GM12878 (cell line): ENCODE measurements at regions not wholly inside any gene's neighbourhood (a gene's known extent, or its start where the extent isn't known, plus 50 kb on each side); places are given as distances from the start of the nearest gene placed in this dataset.

ENCODE experiments used
- CBFB ChIP-seq: IDR thresholded peaks from 2 replicates; pipeline ENCODE4 v1.6.1; 2016; ENCODE audit warnings: antibody characterized with exemption, low read depth
- CTCF ChIP-seq, 3 experiments: IDR thresholded peaks in 2 of 3; conservative IDR thresholded peaks in 1 of 3; 2 replicates each; pipeline ENCODE4 v1.5.1; 2011; ENCODE audit warnings: low read depth in 3 of 3, low read length in 3 of 3, mild to moderate bottlenecking in 3 of 3, control low read depth in 2 of 3, moderate library complexity in 2 of 3, inconsistent platforms in 1 of 3, mixed read lengths in 1 of 3; ENCODE audit not compliant: control insufficient read depth in 2 of 3, insufficient read depth in 1 of 3; ENCODE audit errors: extremely low read depth in 1 of 3
- EZH2 ChIP-seq: IDR thresholded peaks from 2 replicates; pipeline ENCODE4 v1.6.1; 2012; ENCODE audit warnings: low read depth, mild to moderate bottlenecking, control low read depth, inconsistent platforms, low read length, borderline replicate concordance; ENCODE audit not compliant: control insufficient read depth
- MAX ChIP-seq: IDR thresholded peaks from 2 replicates; pipeline ENCODE4 v1.6.1; 2012; ENCODE audit warnings: low read depth, low read length, improper control_type of control experiment
- NR2F1 ChIP-seq: fragments of 450-650 bp; conservative IDR thresholded peaks from 2 replicates; pipeline ENCODE4 v1.6.1; 2017; ENCODE audit warnings: mild to moderate bottlenecking
- PAX5 ChIP-seq: IDR thresholded peaks from 2 replicates; pipeline ENCODE4 v1.6.1; 2011; ENCODE audit warnings: low read depth, low read length, borderline replicate concordance
- REST ChIP-seq: IDR thresholded peaks from 2 replicates; pipeline ENCODE4 v1.6.1; 2012; ENCODE audit warnings: mild to moderate bottlenecking, low read depth, low read length
- TCF7 ChIP-seq: IDR thresholded peaks from 2 replicates; pipeline ENCODE4 v1.6.1; 2014; ENCODE audit warnings: antibody characterized with exemption, borderline replicate concordance
- USF1 ChIP-seq: IDR thresholded peaks from 2 replicates; pipeline ENCODE4 v1.6.1; 2011; ENCODE audit warnings: borderline replicate concordance, low read depth, mild to moderate bottlenecking, moderate library complexity, mixed read lengths, low read length; ENCODE audit not compliant: insufficient read depth; ENCODE audit errors: extremely low read length
- YY1 ChIP-seq: IDR thresholded peaks from 2 replicates; pipeline ENCODE4 v1.6.1; 2011; ENCODE audit warnings: low read depth, mild to moderate bottlenecking, low read length
- ZNF274 ChIP-seq: IDR thresholded peaks from one replicate; pipeline ENCODE4 v1.8.0; 2011; ENCODE audit not compliant: insufficient read length, insufficient read depth

GRCh38 chr14:28821993-28822392, 55.4 kb downstream of the FOXG1 start:
- no peak for TF ChIP-seq MAX
- TF ChIP-seq EZH2: no peak
- TF ChIP-seq PAX5: no peak
- TF ChIP-seq USF1: no peak
- TF ChIP-seq CBFB: no peak
- no peak for TF ChIP-seq NR2F1
- TF ChIP-seq CTCF (IDR thresholded peaks at IDR 0.05 in 2 of 3, conservative IDR thresholded peaks at IDR 0.05 in 1 of 3; ENCODE audit: control insufficient read depth in 2 of 3, extremely low read depth in 1 of 3, insufficient read depth in 1 of 3, low read depth in 3 of 3, low read length in 3 of 3): no peak
- no peak for TF ChIP-seq ZNF274
- TF ChIP-seq TCF7: no peak
- no peak for TF ChIP-seq REST
- TF ChIP-seq YY1: no peak
